Neural progenitor cell (in vitro differentiated cells): ENCODE measurements at regions not wholly inside any gene's neighbourhood (a gene's known extent, or its start where the extent isn't known, plus 50 kb on each side); places are given as distances from the start of the nearest gene placed in this dataset.

Experiments
- DNase-seq: peaks from one replicate; pipeline ENCODE4 v3.0.0-alpha.2; 2016; ENCODE audit warnings: low spot score
- H2AFZ ChIP-seq: fragments of 200-600 bp; sonication (generic); replicated peaks from 2 replicates; pipeline ENCODE4 v1.6.1; 2016; ENCODE audit warnings: antibody characterized with exemption
- H3F3A ChIP-seq: fragments of 200-600 bp; sonication (generic); 2 replicates; pipeline ENCODE4 v1.6.1; 2016; ENCODE audit warnings: antibody characterized with exemption, low read depth
- H3K27ac ChIP-seq: fragments of 200-600 bp; sonication (generic); 2 replicates; pipeline ENCODE4 v1.5.1; 2016; ENCODE audit warnings: mild to moderate bottlenecking
- H3K27me3 ChIP-seq: fragments of 200-600 bp; sonication (generic); 2 replicates; pipeline ENCODE4 v1.6.1; 2016; ENCODE audit warnings: mild to moderate bottlenecking, moderate library complexity
- H3K36me3 ChIP-seq: fragments of 200-600 bp; sonication (generic); 2 replicates; pipeline ENCODE4 v1.5.1; 2016
- H3K4me1 ChIP-seq: fragments of 200-600 bp; sonication (generic); 2 replicates; pipeline ENCODE4 v1.6.1; 2016; ENCODE audit warnings: mixed run types
- H3K4me2 ChIP-seq: fragments of 200-600 bp; sonication (generic); 2 replicates; pipeline ENCODE4 v1.6.1; 2016
- H3K4me3 ChIP-seq: fragments of 200-600 bp; sonication (generic); 2 replicates; pipeline ENCODE4 v1.5.1; 2016
- H3K79me2 ChIP-seq: fragments of 200-600 bp; sonication (generic); 2 replicates; pipeline ENCODE4 v1.6.1; 2016; ENCODE audit warnings: low read depth
- H3K9ac ChIP-seq: fragments of 200-600 bp; sonication (generic); 2 replicates; pipeline ENCODE4 v1.6.1; 2016
- H3K9me3 ChIP-seq: fragments of 200-600 bp; sonication (generic); 2 replicates; pipeline ENCODE4 v1.5.1; 2016; ENCODE audit warnings: low read depth
- H4K20me1 ChIP-seq: fragments of 200-600 bp; sonication (generic); 2 replicates; pipeline ENCODE4 v1.6.1; 2016; ENCODE audit warnings: low read depth
- H3K27ac Mint-ChIP-seq: 3 replicates; pipeline ENCODE4 v1.8.0; 2021; ENCODE audit warnings: mixed read lengths
- H3K27me3 Mint-ChIP-seq: 2 replicates; pipeline ENCODE4 v1.8.0; 2022; ENCODE audit warnings: low read depth, mild to moderate bottlenecking, inconsistent platforms, moderate library complexity, mixed read lengths; ENCODE audit not compliant: insufficient read depth
- H3K36me3 Mint-ChIP-seq: 3 replicates; pipeline ENCODE4 v1.8.0; 2021; ENCODE audit warnings: mixed read lengths
- H3K4me1 Mint-ChIP-seq: 3 replicates; pipeline ENCODE4 v1.8.0; 2021; ENCODE audit warnings: mixed read lengths
- H3K4me3 Mint-ChIP-seq: 3 replicates; pipeline ENCODE4 v1.8.0; 2021; ENCODE audit warnings: mild to moderate bottlenecking, moderate library complexity, mixed read lengths
- H3K9me3 Mint-ChIP-seq: 3 replicates; pipeline ENCODE4 v1.8.0; 2020; ENCODE audit warnings: mixed read lengths
- EZH2 ChIP-seq: fragments of 200-600 bp; sonication (generic); IDR thresholded peaks from 2 replicates; pipeline ENCODE4 v1.6.1; 2017; ENCODE audit warnings: antibody characterized with exemption, mild to moderate bottlenecking, moderate library complexity
- EZH2phosphoT487 ChIP-seq: fragments of 200-600 bp; sonication (generic); IDR thresholded peaks from 2 replicates; pipeline ENCODE4 v1.6.1; 2017; ENCODE audit warnings: antibody characterized with exemption
- TF ChIP-seq, protein P1 (sequence below): fragments of 200-600 bp; sonication (generic); IDR thresholded peaks from 2 replicates; pipeline ENCODE4 v1.5.1; 2017; ENCODE audit warnings: antibody characterized with exemption, mild to moderate bottlenecking

DNA sequence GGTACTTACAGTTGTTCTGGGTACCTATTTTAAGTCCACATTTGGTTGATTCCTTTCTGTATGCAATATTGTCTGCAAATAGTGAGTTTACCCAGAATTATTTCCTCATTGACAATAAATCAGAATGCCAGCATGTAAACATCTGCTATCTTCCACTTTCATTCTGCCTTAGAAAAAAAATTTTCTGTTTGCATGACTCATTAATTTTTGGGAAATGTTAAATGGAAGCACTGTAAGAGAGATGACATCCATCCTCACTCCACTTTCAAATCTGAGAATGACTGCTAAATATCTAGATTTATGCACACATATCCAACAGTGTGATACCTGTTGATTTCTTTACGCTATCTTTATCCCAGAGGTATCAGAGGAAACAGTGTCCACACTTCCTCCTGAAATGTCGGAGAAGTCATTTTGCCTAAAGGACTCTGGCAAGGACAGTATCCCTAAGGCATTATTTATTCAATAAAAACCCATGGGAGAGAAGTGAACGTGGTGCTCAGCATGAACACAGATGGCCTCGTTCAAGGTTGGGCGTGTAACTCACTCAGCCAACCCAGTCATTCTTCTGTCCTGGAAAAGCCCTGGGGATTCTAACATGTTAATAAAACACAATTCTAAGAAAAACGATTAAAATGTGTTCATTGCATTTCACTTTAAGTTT, 780.9 kb downstream of the QKI start:
- H4K20me1 ChIP-seq = no peaks in the 10 kb centered on the region
- Mint-ChIP-seq H3K27ac (no peak overlapping the region), H3K4me3 (no peak overlapping the region), H3K4me1 (peaks cover 3% of the 10 kb centered on the region), H3K9me3 (peaks cover 3% of the 10 kb centered on the region), H3K27me3 (peaks cover 2% of the 10 kb centered on the region), H3K36me3 (no peaks in the 10 kb centered on the region)
- H3K9ac ChIP-seq = no peak overlapping the region
- H3K4me1 ChIP-seq = no peaks in the 10 kb centered on the region
- H3K36me3 ChIP-seq = no peaks in the 10 kb centered on the region
- no peaks in the 10 kb centered on the region for H3F3A ChIP-seq
- TF ChIP-seq, protein P1, sequence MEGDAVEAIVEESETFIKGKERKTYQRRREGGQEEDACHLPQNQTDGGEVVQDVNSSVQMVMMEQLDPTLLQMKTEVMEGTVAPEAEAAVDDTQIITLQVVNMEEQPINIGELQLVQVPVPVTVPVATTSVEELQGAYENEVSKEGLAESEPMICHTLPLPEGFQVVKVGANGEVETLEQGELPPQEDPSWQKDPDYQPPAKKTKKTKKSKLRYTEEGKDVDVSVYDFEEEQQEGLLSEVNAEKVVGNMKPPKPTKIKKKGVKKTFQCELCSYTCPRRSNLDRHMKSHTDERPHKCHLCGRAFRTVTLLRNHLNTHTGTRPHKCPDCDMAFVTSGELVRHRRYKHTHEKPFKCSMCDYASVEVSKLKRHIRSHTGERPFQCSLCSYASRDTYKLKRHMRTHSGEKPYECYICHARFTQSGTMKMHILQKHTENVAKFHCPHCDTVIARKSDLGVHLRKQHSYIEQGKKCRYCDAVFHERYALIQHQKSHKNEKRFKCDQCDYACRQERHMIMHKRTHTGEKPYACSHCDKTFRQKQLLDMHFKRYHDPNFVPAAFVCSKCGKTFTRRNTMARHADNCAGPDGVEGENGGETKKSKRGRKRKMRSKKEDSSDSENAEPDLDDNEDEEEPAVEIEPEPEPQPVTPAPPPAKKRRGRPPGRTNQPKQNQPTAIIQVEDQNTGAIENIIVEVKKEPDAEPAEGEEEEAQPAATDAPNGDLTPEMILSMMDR = no peak
- H3K79me2 ChIP-seq = no peaks in the 10 kb centered on the region
- no peak overlapping the region for H3K4me2 ChIP-seq
- H2AFZ ChIP-seq = no peak overlapping the region
- no peak for DNase-seq
- H3K9me3 ChIP-seq = no peaks in the 10 kb centered on the region
- H3K27me3 ChIP-seq = no peaks in the 10 kb centered on the region
- no peak overlapping the region for H3K27ac ChIP-seq
- H3K4me3 ChIP-seq = no peak overlapping the region

DNA sequence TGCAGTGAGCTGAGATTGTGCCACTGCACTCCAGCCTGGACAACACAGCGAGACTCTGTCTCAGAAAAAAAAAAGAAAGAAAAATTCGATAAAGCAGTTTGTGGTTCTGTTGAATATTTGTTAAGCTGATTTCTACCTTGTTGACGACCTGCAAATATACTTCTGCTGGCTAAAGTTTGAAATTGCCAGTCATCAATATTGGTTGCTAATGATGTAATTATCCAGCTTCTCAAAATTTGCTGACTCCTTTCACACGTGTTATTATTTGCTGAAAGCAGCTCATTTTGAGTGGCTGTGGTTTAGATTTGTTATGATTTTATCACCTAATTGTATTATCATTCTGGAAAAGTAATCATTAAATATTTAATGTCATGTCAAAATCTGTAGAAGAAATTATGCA, 774.3 kb downstream of the QKI start:
- Mint-ChIP-seq H3K27me3 (peaks cover 4% of the 10 kb centered on the region), H3K4me3 (no peak overlapping the region), H3K36me3 (no peaks in the 10 kb centered on the region), H3K27ac (no peak overlapping the region), H3K4me1 (peaks cover 9% of the 10 kb centered on the region), H3K9me3 (peaks cover 3% of the 10 kb centered on the region)
- Histone ChIP-seq H3K36me3 (no peaks in the 10 kb centered on the region), H3F3A (no peaks in the 10 kb centered on the region), H3K9me3 (no peaks in the 10 kb centered on the region), H2AFZ (no peak overlapping the region), H3K9ac (no peak overlapping the region), H3K4me3 (no peak overlapping the region), H3K27ac (no peak overlapping the region), H3K4me1 (no peaks in the 10 kb centered on the region), H3K27me3 (no peaks in the 10 kb centered on the region), H3K79me2 (no peaks in the 10 kb centered on the region), H4K20me1 (no peaks in the 10 kb centered on the region), H3K4me2 (no peak overlapping the region)
- no peak for DNase-seq
- TF ChIP-seq EZH2 (no peak), EZH2phosphoT487 (no peak)
- TF ChIP-seq, protein P1 = no peak

DNA sequence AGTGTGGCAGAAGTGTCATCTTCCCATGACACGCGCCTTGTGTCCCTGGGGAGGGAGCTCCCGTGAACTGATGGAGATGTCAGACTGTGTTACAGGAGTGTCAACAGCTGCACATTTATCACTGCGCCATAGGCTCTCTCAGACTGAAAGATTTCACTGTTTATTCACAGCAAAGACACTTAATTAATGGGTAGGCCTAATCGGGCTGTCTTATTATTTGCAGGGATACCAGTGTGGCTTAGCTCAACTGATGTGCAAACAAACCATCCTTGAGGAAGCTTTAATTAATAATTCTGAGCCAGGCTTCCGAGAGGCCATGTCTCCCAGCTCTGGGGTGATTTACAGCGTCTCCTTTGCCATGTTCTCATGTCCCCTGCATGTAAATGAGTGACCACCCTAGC, 771.0 kb downstream of the QKI start:
- H3K79me2 ChIP-seq = no peaks in the 10 kb centered on the region
- Mint-ChIP-seq H3K9me3 (peaks cover 10% of the 10 kb centered on the region), H3K4me1 (peaks cover 9% of the 10 kb centered on the region), H3K36me3 (no peaks in the 10 kb centered on the region), H3K27me3 (peaks cover 2% of the 10 kb centered on the region), H3K4me3 (no peak overlapping the region), H3K27ac (peak overlapping the region; percentile 53)
- H3K4me3 ChIP-seq = no peak overlapping the region
- DNase-seq = no peak
- no peak overlapping the region for H2AFZ ChIP-seq
- TF ChIP-seq EZH2phosphoT487 = no peak
- TF ChIP-seq, protein P1 = no peak
- no peak for TF ChIP-seq EZH2
- H3K4me1 ChIP-seq = no peaks in the 10 kb centered on the region
- no peak overlapping the region for H3K27ac ChIP-seq
- H4K20me1 ChIP-seq = no peaks in the 10 kb centered on the region
- no peak overlapping the region for H3K9ac ChIP-seq
- H3K4me2 ChIP-seq = no peak overlapping the region
- no peaks in the 10 kb centered on the region for H3K27me3 ChIP-seq
- H3K9me3 ChIP-seq = no peaks in the 10 kb centered on the region
- H3F3A ChIP-seq = no peaks in the 10 kb centered on the region
- no peaks in the 10 kb centered on the region for H3K36me3 ChIP-seq
